HCT116 (cell line): ENCODE measurements at regions not wholly inside any gene's neighbourhood (a gene's known extent, or its start where the extent isn't known, plus 50 kb on each side); places are given as distances from the start of the nearest gene placed in this dataset.
"Not testable (repeated sequence)": the region's sequence is repeated elsewhere in the genome, so short reads cannot be mapped to it uniquely, and the experiment has no call there.

Experiments used
- ATAC-seq: fragments of 200-7000 bp; cut with Tn5 transposase; 2 replicates; pipeline ENCODE4 v1.9.1; 2020; ENCODE audit warnings: mild to moderate bottlenecking, moderate library complexity
- BruUV-seq: library from RNA; stranded (reverse); fragments of 400-500 nt; replicated peaks from 2 replicates; lab custom pipeline; 2021; lab: Mats Ljungman, UMichigan
- CTCF ChIA-PET: fragments of 300-600 bp; sonication (Branson Sonifier 250); formaldehyde crosslinking; loops from one replicate; lab custom pipeline; 2021; ENCODE audit warnings: antibody characterized with exemption; lab: Charles Lee
- POLR2A ChIA-PET: fragments of 300-600, 350-600 bp; sonication (Branson Sonifier 250); formaldehyde crosslinking; loops from one replicate; lab custom pipeline; 2021; ENCODE audit warnings: antibody characterized with exemption; lab: Charles Lee
- RAD21 ChIA-PET, 2 experiments: fragments of 300-600 bp; sonication (Branson Sonifier 250); formaldehyde crosslinking; loops; one replicate each; lab custom pipeline; 2023; ENCODE audit warnings: low total read pairs in 2 of 2; ENCODE audit not compliant: uncharacterized antibody in 2 of 2, unreplicated experiment in 2 of 2, low non-redundant PET in 1 of 2; lab: Charles Lee
- DNase-seq: peaks from one replicate; pipeline ENCODE4 v3.0.0-alpha.2; 2010; ENCODE audit warnings: low read depth, low spot score
- H2AFZ ChIP-seq: fragments of 200-600 bp; shearing (Covaris generic), sonication (generic); 2 replicates; pipeline ENCODE4 v1.6.1; 2017; ENCODE audit warnings: low read depth, mixed run types, mixed read lengths, antibody characterized with exemption, low read length; ENCODE audit not compliant: poor library complexity, severe bottlenecking
- H3K27ac ChIP-seq: 2 replicates; pipeline ENCODE4 v1.5.1; 2012; ENCODE audit warnings: low read depth, low read length
- H3K27me3 ChIP-seq: fragments of 200-600 bp; sonication (generic); 2 replicates; pipeline ENCODE4 v1.6.1; 2016; ENCODE audit warnings: mixed run types, low read length, mixed read lengths; ENCODE audit not compliant: insufficient read depth
- H3K36me3 ChIP-seq, 2 experiments: fragments of 200-500 bp in 1 of 2; fragments of 200-600 bp in 1 of 2; sonication (Bioruptor generic) in 1 of 2; sonication (generic) in 1 of 2; 2 replicates each; pipeline versions ENCODE4 v1.5.1 to v1.6.1; 2014 to 2016; ENCODE audit warnings: low read length in 2 of 2, inconsistent platforms in 1 of 2, mixed read lengths in 1 of 2, mixed run types in 1 of 2; ENCODE audit not compliant: insufficient read depth in 2 of 2, control insufficient read depth in 1 of 2
- H3K4me1 ChIP-seq, 2 experiments: fragments of 200-600 bp in 1 of 2; sonication (generic) in 1 of 2; 2 replicates each; pipeline versions ENCODE4 v1.5.1 to v1.6.1; 2012 to 2017; ENCODE audit warnings: low read length in 2 of 2, inconsistent platforms in 1 of 2, mild to moderate bottlenecking in 1 of 2, mixed read lengths in 1 of 2, mixed run types in 1 of 2, moderate library complexity in 1 of 2; ENCODE audit not compliant: insufficient read depth in 2 of 2, control insufficient read depth in 1 of 2
- H3K4me2 ChIP-seq: fragments of 200-600 bp; sonication (generic); 2 replicates; pipeline ENCODE4 v1.6.1; 2017; ENCODE audit warnings: mixed run types, low read length, mixed read lengths
- H3K4me3 ChIP-seq, 2 experiments: fragments of 200-600 bp in 1 of 2; sonication (generic) in 1 of 2; replicated peaks in 1 of 2; 2 replicates each; pipeline ENCODE4 v1.5.1; 2011 to 2016; ENCODE audit warnings: low read length in 2 of 2, control low read depth in 1 of 2, low read depth in 1 of 2, mild to moderate bottlenecking in 1 of 2, mixed read lengths in 1 of 2, mixed run types in 1 of 2
- H3K79me2 ChIP-seq: fragments of 200-600 bp; sonication (generic); 2 replicates; pipeline ENCODE4 v1.6.1; 2017; ENCODE audit warnings: mild to moderate bottlenecking, mixed run types, low read length, moderate library complexity, mixed read lengths; ENCODE audit not compliant: insufficient read depth
- H3K9ac ChIP-seq: fragments of 200-600 bp; sonication (generic); 2 replicates; pipeline ENCODE4 v1.6.1; 2016; ENCODE audit warnings: low read length, mixed read lengths
- H3K9me2 ChIP-seq: fragments of 200-600 bp; sonication (generic), shearing (Covaris generic); 2 replicates; pipeline ENCODE4 v1.6.1; 2017; ENCODE audit warnings: mixed run types, mild to moderate bottlenecking, moderate library complexity; ENCODE audit not compliant: insufficient read depth
- H3K9me3 ChIP-seq, 2 experiments: fragments of 200-500 bp in 1 of 2; fragments of 200-600 bp in 1 of 2; sonication (Bioruptor generic) in 1 of 2; sonication (generic) in 1 of 2; 2 replicates each; pipeline ENCODE4 v1.6.1; 2014 to 2017; ENCODE audit warnings: low read length in 2 of 2, mixed read lengths in 2 of 2, inconsistent platforms in 1 of 2, low read depth in 1 of 2, mild to moderate bottlenecking in 1 of 2, mixed run types in 1 of 2, moderate library complexity in 1 of 2; ENCODE audit not compliant: control insufficient read depth in 1 of 2, insufficient read depth in 1 of 2
- H4K20me1 ChIP-seq: fragments of 200-600 bp; sonication (generic), shearing (Covaris generic); 2 replicates; pipeline ENCODE4 v1.6.1; 2017; ENCODE audit warnings: mixed run types, mild to moderate bottlenecking, moderate library complexity; ENCODE audit not compliant: insufficient read depth
- ATF3 ChIP-seq: IDR thresholded peaks from 2 replicates; pipeline ENCODE4 v1.6.1; 2012
- CEBPB ChIP-seq: IDR thresholded peaks from 2 replicates; pipeline ENCODE4 v1.6.1; 2012; ENCODE audit warnings: low read depth
- EGR1 ChIP-seq: IDR thresholded peaks from 2 replicates; pipeline ENCODE4 v1.6.1; 2012; ENCODE audit warnings: low read depth
- EZH2 ChIP-seq: fragments of 200-600 bp; sonication (generic); IDR thresholded peaks from 2 replicates; pipeline ENCODE4 v1.6.1; 2017; ENCODE audit warnings: antibody characterized with exemption, mixed run types
- EZH2phosphoT487 ChIP-seq: fragments of 200-600 bp; IDR thresholded peaks from 2 replicates; pipeline ENCODE4 v1.6.1; 2018; ENCODE audit warnings: antibody characterized with exemption, borderline replicate concordance
- JUND ChIP-seq: IDR thresholded peaks from 2 replicates; pipeline ENCODE4 v1.6.1; 2012
- MAX ChIP-seq: IDR thresholded peaks from 2 replicates; pipeline ENCODE4 v1.6.1; 2012
- POLR2A ChIP-seq: IDR thresholded peaks from 2 replicates; pipeline ENCODE4 v1.7.0; 2011; ENCODE audit warnings: borderline replicate concordance; ENCODE audit not compliant: insufficient read depth, insufficient read length; ENCODE audit errors: extremely low read depth
- POLR2AphosphoS5 ChIP-seq: IDR thresholded peaks from 2 replicates; pipeline ENCODE4 v1.6.1; 2011; ENCODE audit warnings: mild to moderate bottlenecking, low read depth, low read length, moderate library complexity
- RAD21 ChIP-seq: IDR thresholded peaks from 2 replicates; pipeline ENCODE4 v1.6.1; 2012; ENCODE audit warnings: low read depth, mild to moderate bottlenecking
- REST ChIP-seq: IDR thresholded peaks from 2 replicates; pipeline ENCODE4 v1.6.1; 2012; ENCODE audit warnings: low read depth
- SRF ChIP-seq: IDR thresholded peaks from 2 replicates; pipeline ENCODE4 v1.6.1; 2012; ENCODE audit warnings: low read depth
- TCF7L2 ChIP-seq: IDR thresholded peaks from 2 replicates; pipeline ENCODE4 v1.7.0; 2011; ENCODE audit warnings: borderline replicate concordance, inconsistent platforms; ENCODE audit not compliant: insufficient read depth, insufficient read length; ENCODE audit errors: extremely low read depth
- YY1 ChIP-seq: IDR thresholded peaks from 2 replicates; pipeline ENCODE4 v1.6.1; 2011; ENCODE audit warnings: low read length, low read depth, moderate library complexity, mild to moderate bottlenecking; ENCODE audit not compliant: insufficient replicate concordance; ENCODE audit errors: extremely low read depth
- ZFX ChIP-seq: fragments of 450-650 bp; IDR thresholded peaks from 2 replicates; pipeline ENCODE4 v1.6.1; 2017
- ZNF274 ChIP-seq: fragments of 200-500 bp; sonication (Bioruptor generic); IDR thresholded peaks from 2 replicates; pipeline ENCODE4 v1.6.1; 2014; ENCODE audit warnings: mild to moderate bottlenecking, low read depth, low read length, inconsistent platforms
- intact Hi-C: fragments of 100-400 bp; cut with micrococcal nuclease; formaldehyde crosslinking; loops from 2 replicates; pipeline ENCODE4 v1.10.0; 2022
- TF ChIP-seq, protein P1 (sequence below): IDR thresholded peaks from 2 replicates; pipeline ENCODE4 v1.6.1; 2011; ENCODE audit warnings: mild to moderate bottlenecking, low read length, moderate library complexity; ENCODE audit not compliant: insufficient replicate concordance; ENCODE audit errors: extremely low read depth

DNA sequence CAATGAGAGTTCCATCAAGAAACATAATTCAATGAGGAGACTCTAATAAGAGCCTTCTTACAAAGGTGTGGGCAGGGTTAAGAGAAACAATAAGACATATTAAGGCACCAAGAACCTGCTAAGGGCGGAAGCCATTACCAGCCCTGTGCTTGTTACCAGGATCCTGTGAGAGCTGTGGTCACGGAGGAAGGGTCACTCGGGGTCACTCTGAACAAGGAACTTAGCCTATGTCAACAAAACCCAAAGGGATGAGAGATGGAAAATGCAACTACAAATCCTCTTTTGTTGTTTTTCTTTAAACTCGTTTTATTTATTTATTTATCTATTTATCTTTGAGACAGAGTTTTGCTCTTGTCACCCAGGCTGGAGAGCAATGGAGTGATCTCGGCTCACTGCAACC, 460.4 kb upstream of the CCDC196 start:
- no peaks in the 10 kb centered on the region for H3K4me1 ChIP-seq
- H3K27ac ChIP-seq: no peak overlapping the region
- no peaks in the 10 kb centered on the region for H3K9me3 ChIP-seq
- H3K4me2 ChIP-seq: no peak overlapping the region
- H2AFZ ChIP-seq: no peak overlapping the region
- no peaks in the 10 kb centered on the region for H3K36me3 ChIP-seq
- intact Hi-C loops: no loop called here
- ChIA-PET RAD21 (no interaction called here), CTCF (no interaction called here), POLR2A (no interaction called here)
- no peak overlapping the region for H3K9ac ChIP-seq
- TF ChIP-seq MAX: no peak
- no peak for TF ChIP-seq CEBPB
- no peak for TF ChIP-seq POLR2AphosphoS5
- TF ChIP-seq EZH2phosphoT487: no peak
- no peak for TF ChIP-seq REST
- no peak for TF ChIP-seq YY1
- TF ChIP-seq, protein P1, sequence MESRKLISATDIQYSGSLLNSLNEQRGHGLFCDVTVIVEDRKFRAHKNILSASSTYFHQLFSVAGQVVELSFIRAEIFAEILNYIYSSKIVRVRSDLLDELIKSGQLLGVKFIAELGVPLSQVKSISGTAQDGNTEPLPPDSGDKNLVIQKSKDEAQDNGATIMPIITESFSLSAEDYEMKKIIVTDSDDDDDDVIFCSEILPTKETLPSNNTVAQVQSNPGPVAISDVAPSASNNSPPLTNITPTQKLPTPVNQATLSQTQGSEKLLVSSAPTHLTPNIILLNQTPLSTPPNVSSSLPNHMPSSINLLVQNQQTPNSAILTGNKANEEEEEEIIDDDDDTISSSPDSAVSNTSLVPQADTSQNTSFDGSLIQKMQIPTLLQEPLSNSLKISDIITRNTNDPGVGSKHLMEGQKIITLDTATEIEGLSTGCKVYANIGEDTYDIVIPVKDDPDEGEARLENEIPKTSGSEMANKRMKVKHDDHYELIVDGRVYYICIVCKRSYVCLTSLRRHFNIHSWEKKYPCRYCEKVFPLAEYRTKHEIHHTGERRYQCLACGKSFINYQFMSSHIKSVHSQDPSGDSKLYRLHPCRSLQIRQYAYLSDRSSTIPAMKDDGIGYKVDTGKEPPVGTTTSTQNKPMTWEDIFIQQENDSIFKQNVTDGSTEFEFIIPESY: no peak
- no peak for TF ChIP-seq EZH2
- no peak for TF ChIP-seq RAD21
- no peak for TF ChIP-seq ZFX
- no peak for TF ChIP-seq SRF
- TF ChIP-seq POLR2A: no peak
- no peak for TF ChIP-seq ATF3
- no peak for TF ChIP-seq ZNF274
- no peak for TF ChIP-seq EGR1
- no peak for TF ChIP-seq TCF7L2
- TF ChIP-seq JUND: no peak
- no peaks in the 10 kb centered on the region for H3K9me2 ChIP-seq
- H3K27me3 ChIP-seq: no peaks in the 10 kb centered on the region
- H3K79me2 ChIP-seq: no peaks in the 10 kb centered on the region
- BruUV-seq: no TSS peak
- no peak overlapping the region for H3K4me3 ChIP-seq
- DNase-seq (no peak), ATAC-seq (no peak)
- no peaks in the 10 kb centered on the region for H4K20me1 ChIP-seq

GRCh38 chr14:66031981-66032380, 454.2 kb upstream of the CCDC196 start:
- H3K36me3 ChIP-seq, H3K4me1 ChIP-seq, H3K27me3 ChIP-seq, H4K20me1 ChIP-seq, POLR2A ChIA-PET, H3K4me2 ChIP-seq, H3K27ac ChIP-seq, BruUV-seq, ATAC-seq, H3K4me3 ChIP-seq, H3K9me3 ChIP-seq, H2AFZ ChIP-seq, DNase-seq, H3K9me2 ChIP-seq, H3K9ac ChIP-seq, RAD21 ChIA-PET, H3K79me2 ChIP-seq, intact Hi-C loops, CTCF ChIA-PET: not testable (repeated sequence)
